Thyroid gland (tissue), 4 donors: ENCODE measurements at regions not wholly inside any gene's neighbourhood (a gene's known extent, or its start where the extent isn't known, plus 50 kb on each side); places are given as distances from the start of the nearest gene placed in this dataset.

ENCODE experiments used
- POLR2A ChIP-seq, 2 donors: fragments of 450-650 bp; IDR thresholded peaks; one replicate each; pipeline ENCODE4 v1.6.1; 2017; ENCODE audit warnings: antibody characterized with exemption in 2 of 2, mild to moderate bottlenecking in 2 of 2, moderate library complexity in 1 of 2
- TF ChIP-seq, protein P1 (sequence below), 6 experiments: fragments of 200-600 bp in 3 of 6; fragments of 450-650 bp in 3 of 6; sonication (generic) in 3 of 6; IDR thresholded peaks; one replicate each; pipeline ENCODE4 v1.5.1; 2016 to 2019; ENCODE audit warnings: antibody characterized with exemption in 6 of 6, mild to moderate bottlenecking in 2 of 6, inconsistent platforms in 1 of 6, moderate library complexity in 1 of 6

DNA sequence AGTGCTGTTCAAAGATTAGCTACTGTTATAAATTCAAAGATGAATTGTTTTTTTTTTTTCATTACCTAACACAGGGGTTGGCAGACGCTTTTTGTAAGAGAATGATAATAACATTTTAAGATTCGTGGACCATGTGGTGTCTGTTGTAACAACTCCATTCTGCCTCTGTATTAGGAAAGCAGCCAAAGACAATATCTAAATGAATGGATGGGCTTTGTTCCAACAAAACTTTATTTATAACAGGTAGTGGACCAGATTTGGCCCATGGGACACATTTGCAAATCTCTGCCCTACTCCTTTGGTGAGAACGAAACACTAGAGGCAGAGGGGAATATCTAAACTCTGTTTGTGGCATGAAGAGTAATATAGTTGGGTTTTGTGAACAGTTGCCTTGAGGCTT lies 83.6 kb upstream of the BLID start:
- no peak for TF ChIP-seq POLR2A (IDR thresholded peaks at IDR 0.05)
- TF ChIP-seq, protein P1, sequence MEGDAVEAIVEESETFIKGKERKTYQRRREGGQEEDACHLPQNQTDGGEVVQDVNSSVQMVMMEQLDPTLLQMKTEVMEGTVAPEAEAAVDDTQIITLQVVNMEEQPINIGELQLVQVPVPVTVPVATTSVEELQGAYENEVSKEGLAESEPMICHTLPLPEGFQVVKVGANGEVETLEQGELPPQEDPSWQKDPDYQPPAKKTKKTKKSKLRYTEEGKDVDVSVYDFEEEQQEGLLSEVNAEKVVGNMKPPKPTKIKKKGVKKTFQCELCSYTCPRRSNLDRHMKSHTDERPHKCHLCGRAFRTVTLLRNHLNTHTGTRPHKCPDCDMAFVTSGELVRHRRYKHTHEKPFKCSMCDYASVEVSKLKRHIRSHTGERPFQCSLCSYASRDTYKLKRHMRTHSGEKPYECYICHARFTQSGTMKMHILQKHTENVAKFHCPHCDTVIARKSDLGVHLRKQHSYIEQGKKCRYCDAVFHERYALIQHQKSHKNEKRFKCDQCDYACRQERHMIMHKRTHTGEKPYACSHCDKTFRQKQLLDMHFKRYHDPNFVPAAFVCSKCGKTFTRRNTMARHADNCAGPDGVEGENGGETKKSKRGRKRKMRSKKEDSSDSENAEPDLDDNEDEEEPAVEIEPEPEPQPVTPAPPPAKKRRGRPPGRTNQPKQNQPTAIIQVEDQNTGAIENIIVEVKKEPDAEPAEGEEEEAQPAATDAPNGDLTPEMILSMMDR (IDR thresholded peaks at IDR 0.05) = no peak
